OCI-LY1 (cell line): ENCODE measurements at regions not wholly inside any gene's neighbourhood (a gene's known extent, or its start where the extent isn't known, plus 50 kb on each side); places are given as distances from the start of the nearest gene placed in this dataset.

Experiments used
- EZH2 ChIP-seq: fragments of 200-600 bp; sonication (generic), shearing (Covaris generic); IDR thresholded peaks from 2 replicates; pipeline ENCODE4 v1.8.0; 2017; ENCODE audit warnings: borderline replicate concordance, mixed run types, mild to moderate bottlenecking, antibody characterized with exemption, low read length, moderate library complexity, mixed read lengths
- TF ChIP-seq, protein P1 (sequence below): fragments of 200-600 bp; sonication (generic), shearing (Covaris generic); IDR thresholded peaks from 2 replicates; pipeline ENCODE4 v1.5.1; 2017; ENCODE audit warnings: mild to moderate bottlenecking, antibody characterized with exemption, low read length, moderate library complexity, mixed read lengths

DNA sequence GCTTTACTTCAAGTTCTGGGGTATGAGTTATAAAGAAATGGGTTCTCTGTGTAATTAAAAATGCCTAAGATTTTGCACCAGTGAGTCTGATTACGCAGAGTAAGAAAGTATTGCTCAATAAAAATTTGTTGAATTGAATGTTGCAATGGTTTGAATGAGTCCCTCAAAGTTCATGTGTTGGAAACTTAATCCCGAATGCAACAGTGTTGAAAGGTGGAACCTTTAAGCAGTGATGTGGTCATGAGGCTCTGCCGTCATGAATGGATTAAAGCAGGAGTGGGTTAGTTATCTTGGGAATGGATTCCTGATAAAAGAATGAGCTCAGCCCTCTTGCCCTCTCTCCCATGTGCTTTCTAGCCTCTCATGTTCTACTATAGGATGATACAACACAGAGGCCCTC is 52.6 kb upstream of the SESN3 start:
- TF ChIP-seq, protein P1, sequence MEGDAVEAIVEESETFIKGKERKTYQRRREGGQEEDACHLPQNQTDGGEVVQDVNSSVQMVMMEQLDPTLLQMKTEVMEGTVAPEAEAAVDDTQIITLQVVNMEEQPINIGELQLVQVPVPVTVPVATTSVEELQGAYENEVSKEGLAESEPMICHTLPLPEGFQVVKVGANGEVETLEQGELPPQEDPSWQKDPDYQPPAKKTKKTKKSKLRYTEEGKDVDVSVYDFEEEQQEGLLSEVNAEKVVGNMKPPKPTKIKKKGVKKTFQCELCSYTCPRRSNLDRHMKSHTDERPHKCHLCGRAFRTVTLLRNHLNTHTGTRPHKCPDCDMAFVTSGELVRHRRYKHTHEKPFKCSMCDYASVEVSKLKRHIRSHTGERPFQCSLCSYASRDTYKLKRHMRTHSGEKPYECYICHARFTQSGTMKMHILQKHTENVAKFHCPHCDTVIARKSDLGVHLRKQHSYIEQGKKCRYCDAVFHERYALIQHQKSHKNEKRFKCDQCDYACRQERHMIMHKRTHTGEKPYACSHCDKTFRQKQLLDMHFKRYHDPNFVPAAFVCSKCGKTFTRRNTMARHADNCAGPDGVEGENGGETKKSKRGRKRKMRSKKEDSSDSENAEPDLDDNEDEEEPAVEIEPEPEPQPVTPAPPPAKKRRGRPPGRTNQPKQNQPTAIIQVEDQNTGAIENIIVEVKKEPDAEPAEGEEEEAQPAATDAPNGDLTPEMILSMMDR, result no peak
- TF ChIP-seq EZH2, result no peak
